Neural cell (in vitro differentiated cells): ENCODE measurements at regions not wholly inside any gene's neighbourhood (a gene's known extent, or its start where the extent isn't known, plus 50 kb on each side); places are given as distances from the start of the nearest gene placed in this dataset.

Experiments used
- H2AFZ ChIP-seq: fragments of 200-600, 300-800 bp; sonication (generic), shearing (Covaris generic); 2 replicates; pipeline ENCODE4 v1.6.0; 2014; ENCODE audit warnings: low read depth, mild to moderate bottlenecking, antibody characterized with exemption, low read length, moderate library complexity
- H3F3A ChIP-seq: fragments of 200-600 bp; shearing (Covaris generic); 2 replicates; pipeline ENCODE4 v1.6.1; 2016; ENCODE audit warnings: mild to moderate bottlenecking, moderate library complexity, mixed read lengths, antibody characterized with exemption, low read length; ENCODE audit not compliant: insufficient read depth, poor library complexity, severe bottlenecking
- H3K27ac ChIP-seq: fragments of 200-600, 300-800 bp; sonication (generic), shearing (Covaris generic); 2 replicates; pipeline ENCODE4 v1.5.1; 2014; ENCODE audit warnings: mild to moderate bottlenecking, low read length, moderate library complexity
- H3K27me3 ChIP-seq: fragments of 300-800, 200-600 bp; sonication (generic), shearing (Covaris generic); 2 replicates; pipeline ENCODE4 v1.6.0; 2014; ENCODE audit warnings: mild to moderate bottlenecking, low read depth, low read length, moderate library complexity; ENCODE audit not compliant: insufficient read depth
- H3K36me3 ChIP-seq: fragments of 300-800, 200-600 bp; sonication (generic), shearing (Covaris generic); 2 replicates; pipeline ENCODE4 v1.5.1; 2014; ENCODE audit warnings: mild to moderate bottlenecking, antibody characterized with exemption, low read length, moderate library complexity; ENCODE audit not compliant: insufficient read depth
- H3K4me2 ChIP-seq: fragments of 300-800, 200-600 bp; sonication (generic), shearing (Covaris generic); 2 replicates; pipeline ENCODE4 v1.6.0; 2014; ENCODE audit warnings: mild to moderate bottlenecking, low read length
- H3K4me3 ChIP-seq: fragments of 300-800, 200-600 bp; sonication (generic), shearing (Covaris generic); 2 replicates; pipeline ENCODE4 v1.5.1; 2014; ENCODE audit warnings: mild to moderate bottlenecking, low read length, moderate library complexity
- H3K79me2 ChIP-seq: fragments of 200-600 bp; shearing (Covaris generic); replicated peaks from 2 replicates; pipeline ENCODE4 v1.6.0; 2014; ENCODE audit warnings: mild to moderate bottlenecking, low read length, moderate library complexity; ENCODE audit not compliant: insufficient read depth
- H3K9ac ChIP-seq: fragments of 300-800, 200-600 bp; sonication (generic), shearing (Covaris generic); 2 replicates; pipeline ENCODE4 v1.6.1; 2016; ENCODE audit warnings: mild to moderate bottlenecking, low read length, mixed read lengths
- H3K9me2 ChIP-seq: fragments of 200-600 bp; shearing (Covaris generic); 2 replicates; pipeline ENCODE4 v1.6.1; 2016; ENCODE audit warnings: mild to moderate bottlenecking, low read length, mixed read lengths; ENCODE audit not compliant: insufficient read depth
- H3K9me3 ChIP-seq: fragments of 200-600, 300-800 bp; sonication (generic), shearing (Covaris generic); 2 replicates; pipeline ENCODE4 v1.6.1; 2016; ENCODE audit warnings: mild to moderate bottlenecking, mixed run types, low read length, moderate library complexity, mixed read lengths
- H4K20me1 ChIP-seq: fragments of 200-600 bp; shearing (Covaris generic); 2 replicates; pipeline ENCODE4 v1.6.1; 2016; ENCODE audit warnings: mild to moderate bottlenecking, mixed run types; ENCODE audit not compliant: insufficient read depth
- EP300 ChIP-seq: fragments of 450-650 bp; conservative IDR thresholded peaks from 2 replicates; pipeline ENCODE4 v1.6.1; 2014; ENCODE audit warnings: antibody characterized with exemption, mild to moderate bottlenecking, moderate library complexity; ENCODE audit not compliant: poor library complexity, severe bottlenecking
- EZH2 ChIP-seq: fragments of 200-600, 300-800 bp; shearing (Covaris generic), sonication (generic); IDR thresholded peaks from 2 replicates; pipeline ENCODE4 v1.6.1; 2014; ENCODE audit warnings: antibody characterized with exemption, low read length, borderline replicate concordance, mild to moderate bottlenecking; ENCODE audit not compliant: insufficient read depth, poor library complexity, severe bottlenecking
- MXI1 ChIP-seq: fragments of 450-650 bp; conservative IDR thresholded peaks from 2 replicates; pipeline ENCODE4 v1.6.1; 2014; ENCODE audit warnings: antibody characterized with exemption, mild to moderate bottlenecking; ENCODE audit not compliant: poor library complexity, severe bottlenecking
- POLR2AphosphoS5 ChIP-seq: IDR thresholded peaks from 2 replicates; pipeline ENCODE4 v1.6.1; 2012
- RAD21 ChIP-seq: fragments of 450-650 bp; conservative IDR thresholded peaks from 2 replicates; pipeline ENCODE4 v1.6.1; 2014; ENCODE audit warnings: antibody characterized with exemption, mild to moderate bottlenecking, moderate library complexity
- SMC3 ChIP-seq: fragments of 450-650 bp; conservative IDR thresholded peaks from 2 replicates; pipeline ENCODE4 v1.6.1; 2014; ENCODE audit warnings: antibody characterized with exemption, mild to moderate bottlenecking, moderate library complexity; ENCODE audit not compliant: poor library complexity
- TAF1 ChIP-seq: IDR thresholded peaks from 2 replicates; pipeline ENCODE4 v1.6.1; 2012; ENCODE audit warnings: low read depth
- TF ChIP-seq, protein P1 (sequence below): IDR thresholded peaks from 2 replicates; pipeline ENCODE4 v1.6.1; 2012; ENCODE audit warnings: borderline replicate concordance
- TF ChIP-seq, protein P2 (sequence below): fragments of 450-650 bp; IDR thresholded peaks from 2 replicates; pipeline ENCODE4 v1.5.1; 2014; ENCODE audit warnings: antibody characterized with exemption, mild to moderate bottlenecking, moderate library complexity; ENCODE audit not compliant: poor library complexity, severe bottlenecking

DNA sequence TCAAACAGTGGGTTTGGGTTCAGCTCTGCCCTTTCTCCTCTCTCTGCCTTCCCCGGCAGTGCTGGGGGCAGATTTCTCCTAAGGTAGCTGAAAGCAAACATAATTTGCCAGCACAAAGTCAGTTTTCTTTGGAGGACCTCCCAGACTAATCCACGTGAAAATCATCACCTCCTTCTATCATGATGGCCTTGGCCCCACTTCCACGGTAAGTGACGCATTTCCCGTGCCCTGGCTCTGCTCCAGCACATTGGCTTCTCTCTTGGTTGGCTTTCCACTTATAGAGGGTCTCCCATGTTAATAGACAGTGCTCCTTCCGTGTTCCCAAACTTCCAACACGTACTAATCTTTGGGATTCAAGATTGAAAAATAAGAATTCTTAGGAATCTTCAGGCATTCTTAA, 74.1 kb upstream of the TRIO start:
- Histone ChIP-seq H4K20me1 (no peaks in the 10 kb centered on the region), H3K27me3 (no peaks in the 10 kb centered on the region), H3F3A (no peaks in the 10 kb centered on the region), H3K9me3 (no peaks in the 10 kb centered on the region), H3K9ac (no peak overlapping the region), H3K9me2 (no peaks in the 10 kb centered on the region), H3K4me2 (no peak overlapping the region), H2AFZ (no peak overlapping the region), H3K4me3 (no peak overlapping the region), H3K27ac (no peak overlapping the region), H3K79me2 (no peaks in the 10 kb centered on the region), H3K36me3 (no peaks in the 10 kb centered on the region)
- TF ChIP-seq MXI1 (no peak), EP300 (no peak), EZH2 (no peak), POLR2AphosphoS5 (no peak), TAF1 (no peak), RAD21 (no peak), SMC3 (no peak)
- TF ChIP-seq, protein P1, sequence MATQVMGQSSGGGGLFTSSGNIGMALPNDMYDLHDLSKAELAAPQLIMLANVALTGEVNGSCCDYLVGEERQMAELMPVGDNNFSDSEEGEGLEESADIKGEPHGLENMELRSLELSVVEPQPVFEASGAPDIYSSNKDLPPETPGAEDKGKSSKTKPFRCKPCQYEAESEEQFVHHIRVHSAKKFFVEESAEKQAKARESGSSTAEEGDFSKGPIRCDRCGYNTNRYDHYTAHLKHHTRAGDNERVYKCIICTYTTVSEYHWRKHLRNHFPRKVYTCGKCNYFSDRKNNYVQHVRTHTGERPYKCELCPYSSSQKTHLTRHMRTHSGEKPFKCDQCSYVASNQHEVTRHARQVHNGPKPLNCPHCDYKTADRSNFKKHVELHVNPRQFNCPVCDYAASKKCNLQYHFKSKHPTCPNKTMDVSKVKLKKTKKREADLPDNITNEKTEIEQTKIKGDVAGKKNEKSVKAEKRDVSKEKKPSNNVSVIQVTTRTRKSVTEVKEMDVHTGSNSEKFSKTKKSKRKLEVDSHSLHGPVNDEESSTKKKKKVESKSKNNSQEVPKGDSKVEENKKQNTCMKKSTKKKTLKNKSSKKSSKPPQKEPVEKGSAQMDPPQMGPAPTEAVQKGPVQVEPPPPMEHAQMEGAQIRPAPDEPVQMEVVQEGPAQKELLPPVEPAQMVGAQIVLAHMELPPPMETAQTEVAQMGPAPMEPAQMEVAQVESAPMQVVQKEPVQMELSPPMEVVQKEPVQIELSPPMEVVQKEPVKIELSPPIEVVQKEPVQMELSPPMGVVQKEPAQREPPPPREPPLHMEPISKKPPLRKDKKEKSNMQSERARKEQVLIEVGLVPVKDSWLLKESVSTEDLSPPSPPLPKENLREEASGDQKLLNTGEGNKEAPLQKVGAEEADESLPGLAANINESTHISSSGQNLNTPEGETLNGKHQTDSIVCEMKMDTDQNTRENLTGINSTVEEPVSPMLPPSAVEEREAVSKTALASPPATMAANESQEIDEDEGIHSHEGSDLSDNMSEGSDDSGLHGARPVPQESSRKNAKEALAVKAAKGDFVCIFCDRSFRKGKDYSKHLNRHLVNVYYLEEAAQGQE = no peak
- TF ChIP-seq, protein P2, sequence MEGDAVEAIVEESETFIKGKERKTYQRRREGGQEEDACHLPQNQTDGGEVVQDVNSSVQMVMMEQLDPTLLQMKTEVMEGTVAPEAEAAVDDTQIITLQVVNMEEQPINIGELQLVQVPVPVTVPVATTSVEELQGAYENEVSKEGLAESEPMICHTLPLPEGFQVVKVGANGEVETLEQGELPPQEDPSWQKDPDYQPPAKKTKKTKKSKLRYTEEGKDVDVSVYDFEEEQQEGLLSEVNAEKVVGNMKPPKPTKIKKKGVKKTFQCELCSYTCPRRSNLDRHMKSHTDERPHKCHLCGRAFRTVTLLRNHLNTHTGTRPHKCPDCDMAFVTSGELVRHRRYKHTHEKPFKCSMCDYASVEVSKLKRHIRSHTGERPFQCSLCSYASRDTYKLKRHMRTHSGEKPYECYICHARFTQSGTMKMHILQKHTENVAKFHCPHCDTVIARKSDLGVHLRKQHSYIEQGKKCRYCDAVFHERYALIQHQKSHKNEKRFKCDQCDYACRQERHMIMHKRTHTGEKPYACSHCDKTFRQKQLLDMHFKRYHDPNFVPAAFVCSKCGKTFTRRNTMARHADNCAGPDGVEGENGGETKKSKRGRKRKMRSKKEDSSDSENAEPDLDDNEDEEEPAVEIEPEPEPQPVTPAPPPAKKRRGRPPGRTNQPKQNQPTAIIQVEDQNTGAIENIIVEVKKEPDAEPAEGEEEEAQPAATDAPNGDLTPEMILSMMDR = no peak

DNA sequence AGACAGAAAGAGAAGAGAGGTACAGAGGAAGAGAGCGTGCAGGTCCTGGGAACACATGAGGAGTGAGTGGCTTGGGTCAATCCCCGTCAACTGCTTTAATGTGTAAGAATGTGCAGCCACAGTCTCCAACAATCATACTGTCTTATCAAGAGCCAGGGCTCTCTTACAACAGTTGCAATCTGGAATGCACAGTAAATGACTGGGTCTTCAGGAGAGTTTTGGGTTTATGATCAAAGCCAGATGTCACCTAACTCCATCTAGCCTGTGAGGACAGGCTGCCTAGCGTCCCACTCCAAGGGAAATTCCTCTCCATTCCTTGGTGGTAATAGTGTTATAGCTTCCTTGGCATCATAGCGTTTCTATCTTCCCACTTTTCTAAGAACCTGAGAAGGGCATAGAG, 75.0 kb upstream of the TRIO start:
- no peak overlapping the region for H3K9ac ChIP-seq
- no peak overlapping the region for H2AFZ ChIP-seq
- no peaks in the 10 kb centered on the region for H3K9me2 ChIP-seq
- H3K9me3 ChIP-seq = no peaks in the 10 kb centered on the region
- no peaks in the 10 kb centered on the region for H4K20me1 ChIP-seq
- no peaks in the 10 kb centered on the region for H3K79me2 ChIP-seq
- H3K4me2 ChIP-seq = no peak overlapping the region
- H3K36me3 ChIP-seq = no peaks in the 10 kb centered on the region
- no peaks in the 10 kb centered on the region for H3K27me3 ChIP-seq
- no peak for TF ChIP-seq SMC3
- TF ChIP-seq, protein P1 = no peak
- TF ChIP-seq EZH2 = no peak
- TF ChIP-seq MXI1 = no peak
- no peak for TF ChIP-seq RAD21
- TF ChIP-seq, protein P2 = no peak
- TF ChIP-seq POLR2AphosphoS5 = no peak
- TF ChIP-seq TAF1 = no peak
- TF ChIP-seq EP300 = no peak
- no peak overlapping the region for H3K27ac ChIP-seq
- no peak overlapping the region for H3K4me3 ChIP-seq
- no peaks in the 10 kb centered on the region for H3F3A ChIP-seq
